HEK293 (cell line): ENCODE measurements at regions not wholly inside any gene's neighbourhood (a gene's known extent, or its start where the extent isn't known, plus 50 kb on each side); places are given as distances from the start of the nearest gene placed in this dataset.

Source experiments
- REST ChIP-seq: fragments of 450-650 bp; formaldehyde crosslinking; IDR thresholded peaks from 2 replicates; pipeline ENCODE4 v1.5.1; 2016; ENCODE audit warnings: missing biosample characterization, missing genetic modification characterization
- SALL2 ChIP-seq: fragments of 450-650 bp; formaldehyde crosslinking; IDR thresholded peaks from 2 replicates; pipeline ENCODE4 v1.5.0; 2017; ENCODE audit warnings: missing biosample characterization, mild to moderate bottlenecking, missing genetic modification characterization, borderline replicate concordance
- ZNF24 ChIP-seq: fragments of 450-650 bp; formaldehyde crosslinking; IDR thresholded peaks from 2 replicates; pipeline ENCODE4 v1.5.1; 2016; ENCODE audit warnings: missing biosample characterization, missing genetic modification characterization
- ZNF274 ChIP-seq, 2 experiments: fragments of 200-500 bp in 1 of 2; fragments of 450-650 bp in 1 of 2; sonication (Bioruptor generic) in 1 of 2; formaldehyde crosslinking in 1 of 2; IDR thresholded peaks; 2 replicates each; pipeline versions ENCODE4 v1.5.1 to v1.6.1; 2014 to 2016; ENCODE audit warnings: borderline replicate concordance in 1 of 2, inconsistent platforms in 1 of 2, low read length in 1 of 2, missing biosample characterization in 1 of 2, missing genetic modification characterization in 1 of 2
- ZNF280D ChIP-seq: fragments of 450-650 bp; formaldehyde crosslinking; IDR thresholded peaks from 2 replicates; pipeline ENCODE4 v1.5.1; 2016; ENCODE audit warnings: missing biosample characterization, missing genetic modification characterization
- ZNF510 ChIP-seq: fragments of 450-650 bp; formaldehyde crosslinking; IDR thresholded peaks from 2 replicates; pipeline ENCODE4 v1.5.1; 2018; ENCODE audit warnings: mild to moderate bottlenecking, missing genetic modification characterization, missing biosample characterization; ENCODE audit not compliant: insufficient replicate concordance
- ZNF521 ChIP-seq: fragments of 450-650 bp; formaldehyde crosslinking; IDR thresholded peaks from 2 replicates; pipeline ENCODE4 v1.5.1; 2017; ENCODE audit warnings: missing biosample characterization, mild to moderate bottlenecking, missing genetic modification characterization
- TF ChIP-seq, protein P1 (sequence below): fragments of 450-650 bp; formaldehyde crosslinking; IDR thresholded peaks from 2 replicates; pipeline ENCODE4 v1.5.1; 2016; ENCODE audit warnings: missing biosample characterization, missing genetic modification characterization
- TF ChIP-seq, protein P2 (sequence below): IDR thresholded peaks from 2 replicates; pipeline ENCODE4 v1.6.1; 2011; ENCODE audit warnings: mild to moderate bottlenecking, low read depth, low read length, borderline replicate concordance
- TF ChIP-seq, protein P3 (sequence below): fragments of 450-650 bp; formaldehyde crosslinking; IDR thresholded peaks from 2 replicates; pipeline ENCODE4 v1.5.1; 2017; ENCODE audit warnings: missing biosample characterization, missing genetic modification characterization

GRCh38 chr11:109994907-109995306, 98.3 kb upstream of the ZC3H12C start:
- TF ChIP-seq ZNF510 (tag by site-specific recombination) (no peak), SALL2 (tag by site-specific recombination) (no peak), REST (tag by site-specific recombination) (no peak), ZNF24 (tag by site-specific recombination) (no peak), ZNF274 (IDR thresholded peaks at IDR 0.05; ENCODE audit: low read length) (no peak), ZNF274 (tag by site-specific recombination; IDR thresholded peaks at IDR 0.05; ENCODE audit: borderline replicate concordance) (no peak), ZNF280D (tag by site-specific recombination) (no peak), ZNF521 (no peak)
- TF ChIP-seq, protein P1, sequence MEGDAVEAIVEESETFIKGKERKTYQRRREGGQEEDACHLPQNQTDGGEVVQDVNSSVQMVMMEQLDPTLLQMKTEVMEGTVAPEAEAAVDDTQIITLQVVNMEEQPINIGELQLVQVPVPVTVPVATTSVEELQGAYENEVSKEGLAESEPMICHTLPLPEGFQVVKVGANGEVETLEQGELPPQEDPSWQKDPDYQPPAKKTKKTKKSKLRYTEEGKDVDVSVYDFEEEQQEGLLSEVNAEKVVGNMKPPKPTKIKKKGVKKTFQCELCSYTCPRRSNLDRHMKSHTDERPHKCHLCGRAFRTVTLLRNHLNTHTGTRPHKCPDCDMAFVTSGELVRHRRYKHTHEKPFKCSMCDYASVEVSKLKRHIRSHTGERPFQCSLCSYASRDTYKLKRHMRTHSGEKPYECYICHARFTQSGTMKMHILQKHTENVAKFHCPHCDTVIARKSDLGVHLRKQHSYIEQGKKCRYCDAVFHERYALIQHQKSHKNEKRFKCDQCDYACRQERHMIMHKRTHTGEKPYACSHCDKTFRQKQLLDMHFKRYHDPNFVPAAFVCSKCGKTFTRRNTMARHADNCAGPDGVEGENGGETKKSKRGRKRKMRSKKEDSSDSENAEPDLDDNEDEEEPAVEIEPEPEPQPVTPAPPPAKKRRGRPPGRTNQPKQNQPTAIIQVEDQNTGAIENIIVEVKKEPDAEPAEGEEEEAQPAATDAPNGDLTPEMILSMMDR (tag by site-specific recombination), result no peak
- TF ChIP-seq, protein P2, sequence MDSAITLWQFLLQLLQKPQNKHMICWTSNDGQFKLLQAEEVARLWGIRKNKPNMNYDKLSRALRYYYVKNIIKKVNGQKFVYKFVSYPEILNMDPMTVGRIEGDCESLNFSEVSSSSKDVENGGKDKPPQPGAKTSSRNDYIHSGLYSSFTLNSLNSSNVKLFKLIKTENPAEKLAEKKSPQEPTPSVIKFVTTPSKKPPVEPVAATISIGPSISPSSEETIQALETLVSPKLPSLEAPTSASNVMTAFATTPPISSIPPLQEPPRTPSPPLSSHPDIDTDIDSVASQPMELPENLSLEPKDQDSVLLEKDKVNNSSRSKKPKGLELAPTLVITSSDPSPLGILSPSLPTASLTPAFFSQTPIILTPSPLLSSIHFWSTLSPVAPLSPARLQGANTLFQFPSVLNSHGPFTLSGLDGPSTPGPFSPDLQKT, result no peak
- TF ChIP-seq, protein P3, sequence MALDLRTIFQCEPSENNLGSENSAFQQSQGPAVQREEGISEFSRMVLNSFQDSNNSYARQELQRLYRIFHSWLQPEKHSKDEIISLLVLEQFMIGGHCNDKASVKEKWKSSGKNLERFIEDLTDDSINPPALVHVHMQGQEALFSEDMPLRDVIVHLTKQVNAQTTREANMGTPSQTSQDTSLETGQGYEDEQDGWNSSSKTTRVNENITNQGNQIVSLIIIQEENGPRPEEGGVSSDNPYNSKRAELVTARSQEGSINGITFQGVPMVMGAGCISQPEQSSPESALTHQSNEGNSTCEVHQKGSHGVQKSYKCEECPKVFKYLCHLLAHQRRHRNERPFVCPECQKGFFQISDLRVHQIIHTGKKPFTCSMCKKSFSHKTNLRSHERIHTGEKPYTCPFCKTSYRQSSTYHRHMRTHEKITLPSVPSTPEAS (tag by site-specific recombination), result no peak
